Activated naive CD8-positive, alpha-beta T cell treated with anti-CD3 and anti-CD28 coated beads, Interleukin-2, amount 10 ng/mL, durations not matched to agents 7 days and 5 days (primary cell): ENCODE measurements at regions not wholly inside any gene's neighbourhood (a gene's known extent, or its start where the extent isn't known, plus 50 kb on each side); places are given as distances from the start of the nearest gene placed in this dataset.

ENCODE experiments used
- ATAC-seq: fragments of 150-1000 bp; cut with Tn5 transposase; one replicate; pipeline ENCODE4 v1.10.0; 2021; ENCODE audit warnings: low read depth, moderate library complexity
- POLR2A ChIA-PET: fragments of 350-600 bp; sonication (Branson Sonifier 250); formaldehyde crosslinking; loops from one replicate; lab custom pipeline; 2021; ENCODE audit warnings: antibody characterized with exemption; lab: Charles Lee
- DNase-seq: peaks from one replicate; pipeline ENCODE4 v3.0.0; 2021
- H3K27ac Mint-ChIP-seq: one replicate; pipeline ENCODE4 v1.8.0; 2022; ENCODE audit warnings: mild to moderate bottlenecking, mixed read lengths
- H3K27me3 Mint-ChIP-seq: one replicate; pipeline ENCODE4 v1.8.0; 2022; ENCODE audit warnings: mild to moderate bottlenecking, moderate library complexity, mixed read lengths
- H3K36me3 Mint-ChIP-seq: one replicate; pipeline ENCODE4 v1.8.0; 2021; ENCODE audit warnings: mild to moderate bottlenecking, mixed read lengths
- H3K4me1 Mint-ChIP-seq: one replicate; pipeline ENCODE4 v1.8.0; 2021; ENCODE audit warnings: mixed read lengths
- H3K4me3 Mint-ChIP-seq: one replicate; pipeline ENCODE4 v1.8.0; 2022; ENCODE audit warnings: mild to moderate bottlenecking, moderate library complexity, mixed read lengths
- H3K9me3 Mint-ChIP-seq: one replicate; pipeline ENCODE4 v1.8.0; 2021; ENCODE audit warnings: mixed read lengths

DNA sequence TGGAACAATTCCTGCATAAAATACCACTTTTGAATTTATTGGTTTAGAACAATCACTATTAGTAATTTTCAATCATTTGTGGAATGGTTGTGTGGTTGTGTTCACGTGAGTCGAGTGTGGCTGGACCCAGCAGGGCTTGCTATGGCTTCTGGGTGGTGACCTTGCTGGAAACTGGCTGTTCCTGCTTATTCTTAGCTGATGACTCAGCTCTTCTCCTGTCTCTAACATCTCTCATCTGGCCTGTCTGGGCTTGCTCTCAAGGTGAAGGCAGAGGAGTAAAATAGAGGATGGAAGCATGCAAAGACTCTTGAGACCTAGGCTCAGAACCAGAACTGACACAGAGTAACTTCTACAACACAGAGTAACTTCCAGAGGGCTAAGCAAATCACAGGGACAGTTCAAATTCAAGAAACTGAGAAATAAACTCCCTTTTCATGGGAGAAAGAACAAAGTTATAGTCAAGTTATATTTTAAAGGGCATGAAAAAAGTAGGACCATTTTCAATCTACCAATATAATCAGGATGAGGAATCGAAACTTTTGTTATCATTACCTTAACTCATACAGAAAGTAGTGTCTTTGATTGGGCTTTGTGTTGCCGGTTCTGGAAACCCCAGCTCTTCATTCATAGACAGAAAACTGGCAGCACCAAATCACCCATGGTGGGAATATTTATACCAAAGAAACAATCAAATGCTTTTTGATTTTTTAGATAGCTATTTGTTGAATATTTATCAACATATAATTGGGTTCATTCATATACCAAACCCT, 665.1 kb downstream of the CDH18 start:
- Mint-ChIP-seq H3K36me3 (no peaks in the 10 kb centered on the region), H3K27ac (no peak overlapping the region), H3K4me3 (no peak overlapping the region), H3K9me3 (peaks cover 10% of the 10 kb centered on the region), H3K27me3 (no peaks in the 10 kb centered on the region), H3K4me1 (no peaks in the 10 kb centered on the region)
- POLR2A ChIA-PET: no interaction called here
- DNase-seq (no peak), ATAC-seq (no peak)

DNA sequence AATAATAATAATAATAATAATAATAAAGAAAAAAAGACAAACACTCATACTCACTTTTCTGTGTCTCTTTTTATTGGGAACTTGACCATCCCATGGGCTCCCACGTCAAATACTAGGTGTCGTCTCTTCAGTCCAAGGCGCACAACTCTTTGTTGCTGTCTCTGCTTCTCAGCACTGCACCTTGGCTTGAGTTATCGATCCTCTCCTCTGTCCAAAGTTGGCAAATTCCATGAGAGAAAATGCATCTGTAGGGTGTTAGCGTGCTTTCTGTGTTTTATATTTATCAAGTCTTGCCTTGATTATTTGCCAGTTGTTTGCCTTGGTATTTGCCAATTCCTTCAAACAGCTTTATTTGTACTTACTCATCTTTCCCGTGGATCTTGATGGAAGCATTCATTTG, 653.7 kb downstream of the CDH18 start:
- Mint-ChIP-seq H3K9me3 (peaks cover 10% of the 10 kb centered on the region), H3K27ac (no peak overlapping the region), H3K27me3 (no peaks in the 10 kb centered on the region), H3K36me3 (no peaks in the 10 kb centered on the region), H3K4me3 (no peak overlapping the region), H3K4me1 (no peaks in the 10 kb centered on the region)
- DNase-seq (no peak), ATAC-seq (no peak)
- POLR2A ChIA-PET: no interaction called here

DNA sequence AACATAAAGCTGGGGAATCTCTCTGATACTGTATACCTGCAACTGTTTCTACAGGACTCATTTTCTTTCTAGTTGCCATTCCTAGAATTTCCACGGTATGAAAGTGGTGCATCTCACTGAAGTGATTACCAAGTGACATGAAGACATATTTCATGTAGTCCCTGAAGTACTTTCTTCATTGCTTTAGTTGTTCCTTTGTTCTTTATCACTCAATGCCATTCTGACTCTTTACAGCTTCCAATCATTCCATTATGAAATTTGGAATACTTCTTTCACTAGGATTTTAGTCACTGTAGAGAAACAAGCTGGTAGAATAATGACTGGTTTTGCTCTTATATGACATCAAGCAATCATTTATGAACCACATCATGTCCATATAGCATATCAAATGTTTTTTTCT, 645.1 kb downstream of the CDH18 start:
- DNase-seq (no peak), ATAC-seq (no peak)
- Mint-ChIP-seq H3K9me3 (peaks cover 7% of the 10 kb centered on the region), H3K27me3 (no peaks in the 10 kb centered on the region), H3K27ac (no peak overlapping the region), H3K36me3 (no peaks in the 10 kb centered on the region), H3K4me3 (no peak overlapping the region), H3K4me1 (no peaks in the 10 kb centered on the region)
- POLR2A ChIA-PET: no interaction called here

DNA sequence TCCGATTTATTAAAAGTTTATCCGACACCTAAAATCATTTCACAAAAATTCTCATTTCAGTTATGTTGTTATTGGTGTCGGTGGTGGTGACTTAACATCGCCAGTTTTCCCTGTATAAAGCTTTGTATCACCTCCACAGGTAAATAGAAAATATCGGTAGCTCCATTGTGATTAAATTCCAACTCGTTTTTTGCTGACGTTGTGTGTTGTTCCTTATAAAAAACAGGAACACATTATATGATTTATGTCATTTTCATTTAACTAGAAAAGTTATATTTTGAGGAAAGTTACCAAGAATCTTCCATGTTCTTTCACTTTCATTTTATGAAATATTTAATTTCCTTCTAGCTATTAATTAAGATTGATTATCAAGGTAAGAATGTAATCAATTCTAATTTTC, 635.9 kb downstream of the CDH18 start:
- no peaks in the 10 kb centered on the region for H3K9me3 Mint-ChIP-seq
- no peak overlapping the region for H3K27ac Mint-ChIP-seq
- no peaks in the 10 kb centered on the region for H3K36me3 Mint-ChIP-seq
- H3K27me3 Mint-ChIP-seq: no peaks in the 10 kb centered on the region
- DNase-seq (no peak), ATAC-seq (no peak)
- H3K4me3 Mint-ChIP-seq: no peak overlapping the region
- H3K4me1 Mint-ChIP-seq: no peaks in the 10 kb centered on the region
- POLR2A ChIA-PET: no interaction called here

DNA sequence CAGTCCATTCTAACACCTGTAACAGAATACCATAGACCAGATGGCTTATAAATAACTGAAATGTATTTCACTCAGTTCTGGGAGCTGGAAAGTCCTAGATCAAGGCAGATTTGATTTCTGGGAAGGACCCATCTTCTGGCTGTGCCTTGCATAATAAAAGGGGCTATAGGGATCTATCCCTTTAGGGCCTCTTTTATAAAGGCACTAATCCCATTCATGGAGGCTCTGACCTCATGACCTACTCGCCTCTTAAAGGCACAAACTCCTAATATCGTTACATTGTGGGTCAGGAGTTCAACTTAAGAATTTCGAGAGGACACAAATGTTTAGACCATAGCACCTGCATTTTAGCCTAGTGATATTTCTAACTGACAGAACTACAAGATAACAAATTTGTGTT, 619.0 kb downstream of the CDH18 start:
- ATAC-seq (no peak), DNase-seq (no peak)
- no peaks in the 10 kb centered on the region for H3K4me1 Mint-ChIP-seq
- no peaks in the 10 kb centered on the region for H3K36me3 Mint-ChIP-seq
- no peak overlapping the region for H3K4me3 Mint-ChIP-seq
- H3K27me3 Mint-ChIP-seq: no peaks in the 10 kb centered on the region
- no peak overlapping the region for H3K27ac Mint-ChIP-seq
- POLR2A ChIA-PET: no interaction called here
- peaks cover 7% of the 10 kb centered on the region for H3K9me3 Mint-ChIP-seq

DNA sequence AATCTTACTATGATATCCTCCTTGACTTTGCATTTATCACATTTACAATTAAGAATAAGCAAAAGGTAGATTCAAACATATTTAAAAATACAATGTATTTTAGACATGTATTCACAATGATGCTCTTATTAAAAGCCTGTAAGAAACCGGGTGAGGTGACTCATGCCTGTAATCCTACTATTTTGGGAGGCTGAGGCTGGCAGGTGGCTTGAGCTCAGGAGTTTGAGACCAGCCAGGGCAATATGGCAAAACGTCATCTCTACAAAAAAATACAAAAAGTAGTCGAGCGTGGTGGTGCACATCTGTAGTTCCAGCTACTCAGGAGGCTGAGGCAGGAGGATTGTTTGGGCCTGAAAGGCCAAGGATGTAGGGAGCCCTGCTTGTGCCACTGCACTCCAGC, 618.4 kb downstream of the CDH18 start:
- POLR2A ChIA-PET: no interaction called here
- H3K9me3 Mint-ChIP-seq: peaks cover 7% of the 10 kb centered on the region
- H3K27ac Mint-ChIP-seq: no peak overlapping the region
- no peak for DNase-seq
- no peaks in the 10 kb centered on the region for H3K27me3 Mint-ChIP-seq
- no peaks in the 10 kb centered on the region for H3K36me3 Mint-ChIP-seq
- no peak for ATAC-seq
- H3K4me3 Mint-ChIP-seq: no peak overlapping the region
- no peaks in the 10 kb centered on the region for H3K4me1 Mint-ChIP-seq

DNA sequence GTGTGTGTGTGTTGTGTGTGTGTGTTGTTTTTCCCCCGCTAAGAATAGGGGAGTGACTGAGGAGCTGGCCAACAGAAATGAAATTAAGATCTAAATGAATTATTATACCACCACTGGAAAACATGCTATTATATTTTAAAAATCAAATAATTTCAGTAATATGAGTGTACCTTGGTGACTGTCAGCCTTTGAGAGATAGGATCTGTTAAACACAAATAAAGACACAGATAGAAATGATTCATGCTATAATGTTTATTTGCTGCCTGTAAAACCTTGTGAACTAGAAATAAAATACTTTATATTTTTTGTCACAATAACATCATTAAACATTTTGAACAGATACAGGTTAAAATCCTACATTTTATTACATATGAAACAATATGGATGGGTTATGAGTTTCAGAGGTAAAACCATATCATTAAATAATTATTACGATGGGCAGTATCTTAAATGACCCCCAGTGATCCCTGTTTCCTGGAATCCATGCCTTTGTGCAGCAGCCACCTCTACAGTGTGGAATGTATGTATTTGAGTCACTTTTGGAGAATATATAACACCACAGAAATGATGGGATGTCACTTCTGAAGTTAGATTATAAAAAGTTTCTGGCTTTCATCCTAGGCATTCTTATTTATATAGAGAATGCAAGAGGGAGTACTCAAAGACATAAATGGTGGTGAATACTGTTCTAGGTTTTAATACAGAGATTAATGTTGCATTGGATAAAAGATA, 617.2 kb downstream of the CDH18 start:
- no peak overlapping the region for H3K4me3 Mint-ChIP-seq
- POLR2A ChIA-PET: no interaction called here
- no peak overlapping the region for H3K27ac Mint-ChIP-seq
- ATAC-seq (no peak), DNase-seq (no peak)
- H3K9me3 Mint-ChIP-seq: peaks cover 7% of the 10 kb centered on the region
- no peaks in the 10 kb centered on the region for H3K4me1 Mint-ChIP-seq
- no peaks in the 10 kb centered on the region for H3K27me3 Mint-ChIP-seq
- H3K36me3 Mint-ChIP-seq: no peaks in the 10 kb centered on the region

DNA sequence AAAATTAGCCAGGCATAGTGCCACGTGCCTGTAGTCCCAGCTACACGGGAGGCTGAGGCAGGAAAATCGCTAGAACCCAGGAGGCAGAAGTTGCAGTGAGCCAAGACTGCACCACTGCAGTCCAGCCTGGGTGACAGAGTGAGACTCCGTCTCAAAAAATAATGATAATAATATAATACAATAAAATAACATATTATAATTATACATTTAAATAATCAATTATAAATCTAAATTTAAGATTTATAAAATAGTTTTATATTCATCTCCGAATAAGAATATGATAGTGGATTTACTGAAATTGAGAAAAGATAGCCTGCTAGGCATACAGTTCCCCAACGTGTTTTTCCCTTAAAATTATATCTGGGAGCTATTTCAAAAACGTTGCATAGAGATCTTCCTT, 599.6 kb downstream of the CDH18 start:
- H3K4me1 Mint-ChIP-seq: no peaks in the 10 kb centered on the region
- no peak overlapping the region for H3K27ac Mint-ChIP-seq
- no peak overlapping the region for H3K4me3 Mint-ChIP-seq
- no peaks in the 10 kb centered on the region for H3K27me3 Mint-ChIP-seq
- no peaks in the 10 kb centered on the region for H3K36me3 Mint-ChIP-seq
- peaks cover 8% of the 10 kb centered on the region for H3K9me3 Mint-ChIP-seq
- DNase-seq: no peak
- ATAC-seq: no peak
- POLR2A ChIA-PET: no interaction called here

DNA sequence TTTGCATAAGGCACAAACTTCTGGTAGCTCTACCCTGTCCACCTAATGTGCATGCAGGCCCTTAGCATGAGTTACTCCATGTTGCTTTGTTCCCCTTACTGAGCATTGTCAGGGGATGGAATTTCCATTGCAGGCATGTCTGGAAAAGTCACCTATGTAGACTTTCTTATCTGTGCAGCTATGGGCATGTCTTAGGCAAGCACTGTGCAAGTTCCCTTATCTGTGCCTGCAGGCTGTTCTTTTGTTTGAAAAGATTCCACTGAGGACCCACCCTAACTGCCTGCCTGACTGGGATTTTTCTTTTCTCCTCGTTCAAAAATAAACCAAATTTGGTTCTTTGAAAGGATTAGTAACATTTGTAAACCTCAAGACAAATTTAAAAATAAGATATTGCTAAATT, 587.0 kb downstream of the CDH18 start:
- POLR2A ChIA-PET: no interaction called here
- H3K27ac Mint-ChIP-seq: no peak overlapping the region
- H3K9me3 Mint-ChIP-seq: peaks cover 1% of the 10 kb centered on the region
- no peak overlapping the region for H3K4me3 Mint-ChIP-seq
- no peaks in the 10 kb centered on the region for H3K4me1 Mint-ChIP-seq
- H3K36me3 Mint-ChIP-seq: no peaks in the 10 kb centered on the region
- ATAC-seq (no peak), DNase-seq (no peak)
- H3K27me3 Mint-ChIP-seq: no peaks in the 10 kb centered on the region

DNA sequence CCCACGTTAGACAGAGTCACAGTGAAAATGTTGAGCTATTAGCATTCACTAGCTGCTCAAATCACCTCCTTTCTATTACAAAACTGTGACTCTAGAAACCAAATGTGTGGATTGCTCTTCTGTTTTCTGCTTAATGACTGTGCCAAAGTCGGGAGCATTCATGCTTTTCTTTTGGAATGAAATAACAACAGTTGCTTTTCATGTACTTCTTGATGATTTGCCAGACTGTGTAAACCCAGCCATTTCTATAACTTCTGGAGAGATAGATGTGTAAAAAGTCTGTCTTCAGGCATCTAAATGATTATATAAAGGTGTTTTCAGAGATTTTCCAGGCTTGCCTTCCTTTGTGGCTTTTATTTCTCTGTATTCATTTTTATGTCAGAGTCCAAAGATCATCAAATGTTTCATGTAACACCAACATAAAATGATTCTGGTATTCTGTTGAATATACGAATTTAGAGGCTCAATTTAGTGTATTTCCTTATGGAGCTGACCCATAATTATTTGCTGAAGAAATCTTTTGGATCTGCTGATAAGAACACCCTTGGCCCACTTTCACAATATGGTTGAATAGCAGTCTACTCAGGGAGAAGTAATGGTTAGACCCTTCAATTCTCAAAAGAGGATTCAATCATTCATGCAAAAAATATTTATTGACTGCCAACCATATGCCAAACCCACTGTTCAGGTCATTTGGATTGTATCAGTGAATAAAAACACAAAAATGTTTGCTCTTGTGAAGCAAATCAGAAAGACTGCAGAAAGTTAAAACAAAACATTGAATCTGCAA, 581.2 kb downstream of the CDH18 start:
- H3K27me3 Mint-ChIP-seq: no peaks in the 10 kb centered on the region
- POLR2A ChIA-PET: no interaction called here
- no peak for DNase-seq
- ATAC-seq: no peak
- no peak overlapping the region for H3K4me3 Mint-ChIP-seq
- H3K4me1 Mint-ChIP-seq: no peaks in the 10 kb centered on the region
- H3K36me3 Mint-ChIP-seq: no peaks in the 10 kb centered on the region
- no peak overlapping the region for H3K27ac Mint-ChIP-seq
- peaks cover 7% of the 10 kb centered on the region for H3K9me3 Mint-ChIP-seq

DNA sequence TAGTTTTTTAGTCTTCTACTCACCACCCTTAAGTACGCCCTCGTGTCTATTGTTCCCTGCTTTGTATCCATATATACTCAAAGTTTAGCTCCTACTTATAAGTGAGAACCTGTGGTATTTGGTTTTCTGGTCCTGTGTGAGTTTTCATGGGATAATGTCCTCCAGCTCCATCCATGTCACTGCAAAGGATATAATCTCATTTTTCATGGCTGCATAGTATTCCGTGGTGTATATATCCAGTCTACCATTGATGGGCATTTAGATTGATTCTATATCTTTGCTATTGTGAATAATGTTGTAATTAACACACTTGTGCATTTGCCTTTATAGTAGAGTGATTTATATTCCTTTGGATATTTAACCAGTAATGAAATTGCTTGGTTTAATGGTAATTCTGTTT, 579.9 kb downstream of the CDH18 start:
- Mint-ChIP-seq H3K4me3 (no peak overlapping the region), H3K27ac (no peak overlapping the region), H3K4me1 (no peaks in the 10 kb centered on the region), H3K36me3 (no peaks in the 10 kb centered on the region), H3K27me3 (no peaks in the 10 kb centered on the region), H3K9me3 (peaks cover 7% of the 10 kb centered on the region)
- ATAC-seq (no peak), DNase-seq (no peak)
- POLR2A ChIA-PET: no interaction called here

DNA sequence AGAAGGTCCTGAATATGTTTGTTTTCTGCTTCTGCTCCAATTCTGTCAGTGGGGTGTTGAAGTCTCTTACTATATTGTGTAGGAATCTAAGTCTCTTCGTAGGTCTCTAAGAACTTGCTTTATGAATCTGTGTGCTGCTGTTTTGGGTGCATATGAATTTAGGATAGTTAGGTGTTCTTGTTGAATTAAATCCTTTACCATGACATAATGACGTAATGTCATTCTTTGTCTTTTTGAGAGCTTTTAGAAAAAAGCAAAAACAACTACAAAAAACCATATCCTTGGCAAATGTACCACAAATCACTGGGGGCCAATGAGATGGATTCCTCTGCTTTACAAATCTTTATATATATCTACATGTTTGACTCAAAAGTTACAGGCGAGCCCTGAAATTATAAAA, 576.1 kb downstream of the CDH18 start:
- H3K27me3 Mint-ChIP-seq: no peaks in the 10 kb centered on the region
- H3K9me3 Mint-ChIP-seq: peaks cover 7% of the 10 kb centered on the region
- no peak overlapping the region for H3K4me3 Mint-ChIP-seq
- POLR2A ChIA-PET: no interaction called here
- DNase-seq: no peak
- ATAC-seq: no peak
- no peaks in the 10 kb centered on the region for H3K4me1 Mint-ChIP-seq
- H3K27ac Mint-ChIP-seq: no peak overlapping the region
- no peaks in the 10 kb centered on the region for H3K36me3 Mint-ChIP-seq
